Keratinocyte (primary cell): ENCODE measurements at regions not wholly inside any gene's neighbourhood (a gene's known extent, or its start where the extent isn't known, plus 50 kb on each side); places are given as distances from the start of the nearest gene placed in this dataset.

Experiments
- DNase-seq: peaks from one replicate; pipeline ENCODE4 v3.0.0-alpha.2; 2011; ENCODE audit warnings: low read depth, missing footprints, low spot score
- FAIRE-seq: peaks from 2 replicates; lab custom pipeline; 2011; peaks lifted over from hg19 to GRCh38; lab: Jason Lieb, UNC
- H2AFZ ChIP-seq: 2 replicates; pipeline ENCODE4 v1.6.0; 2012; ENCODE audit warnings: low read length, control low read depth, inconsistent platforms; ENCODE audit not compliant: control insufficient read depth
- H3K27ac ChIP-seq: 2 replicates; pipeline ENCODE4 v1.5.1; 2011; ENCODE audit warnings: low read length; ENCODE audit not compliant: control insufficient read depth, insufficient read depth
- H3K27me3 ChIP-seq: 3 replicates; pipeline ENCODE4 v1.6.0; 2011; ENCODE audit warnings: low read length; ENCODE audit not compliant: control insufficient read depth, insufficient read depth; ENCODE audit errors: extremely low read depth
- H3K36me3 ChIP-seq, 2 experiments: 2 replicates in 1 of 2; 3 replicates in 1 of 2; pipeline ENCODE4 v1.5.1; 2011; ENCODE audit warnings: low read length in 2 of 2, mild to moderate bottlenecking in 1 of 2; ENCODE audit not compliant: control insufficient read depth in 2 of 2, insufficient read depth in 2 of 2; ENCODE audit errors: extremely low read depth in 1 of 2
- H3K4me1 ChIP-seq: 3 replicates; pipeline ENCODE4 v1.5.1; 2011; ENCODE audit warnings: low read length; ENCODE audit not compliant: control insufficient read depth, insufficient read depth; ENCODE audit errors: extremely low read depth
- H3K4me2 ChIP-seq: 3 replicates; pipeline ENCODE4 v1.6.0; 2011; ENCODE audit warnings: low read depth, low read length; ENCODE audit not compliant: control insufficient read depth, insufficient read depth; ENCODE audit errors: extremely low read depth
- H3K4me3 ChIP-seq, 3 experiments: fragments of 200-600 bp in 1 of 3; sonication (generic) in 1 of 3; 2 replicates in 2 of 3; 3 replicates in 1 of 3; pipeline ENCODE4 v1.5.1; 2011 to 2016; ENCODE audit warnings: low read length in 3 of 3, mild to moderate bottlenecking in 3 of 3, control low read depth in 2 of 3, inconsistent platforms in 1 of 3, low read depth in 1 of 3, mixed read lengths in 1 of 3, mixed run types in 1 of 3, moderate library complexity in 1 of 3; ENCODE audit not compliant: control insufficient read depth in 2 of 3, insufficient read depth in 2 of 3; ENCODE audit errors: extremely low read depth in 1 of 3
- H3K79me2 ChIP-seq: 2 replicates; pipeline ENCODE4 v1.6.0; 2012; ENCODE audit warnings: low read length; ENCODE audit not compliant: control insufficient read depth, insufficient read depth
- H3K9ac ChIP-seq: 3 replicates; pipeline ENCODE4 v1.6.0; 2011; ENCODE audit warnings: low read length; ENCODE audit not compliant: control insufficient read depth, insufficient read depth; ENCODE audit errors: extremely low read depth
- H3K9me1 ChIP-seq: 3 replicates; pipeline ENCODE4 v1.6.0; 2011; ENCODE audit warnings: low read length; ENCODE audit not compliant: control insufficient read depth, insufficient read depth; ENCODE audit errors: extremely low read depth
- H3K9me3 ChIP-seq: 2 replicates; pipeline ENCODE4 v1.5.1; 2012; ENCODE audit warnings: low read depth, low read length; ENCODE audit not compliant: control insufficient read depth
- H4K20me1 ChIP-seq: 3 replicates; pipeline ENCODE4 v1.6.0; 2011; ENCODE audit warnings: low read length; ENCODE audit not compliant: control insufficient read depth, insufficient read depth; ENCODE audit errors: extremely low read depth
- EZH2 ChIP-seq: IDR thresholded peaks from one replicate; pipeline ENCODE4 v1.6.1; 2012; ENCODE audit warnings: inconsistent platforms, mild to moderate bottlenecking, low read length, moderate library complexity
- dilution Hi-C: fragments of 300-500 bp; cut with MboI; formaldehyde crosslinking; loops from one replicate; pipeline ENCODE4 v1.7.0; 2020; ENCODE audit warnings: low sequenced_read_pairs; ENCODE audit not compliant: extremely low pct_ligation_motif_present
- TF ChIP-seq, protein P1 (sequence below), 3 experiments: IDR thresholded peaks in 1 of 3; conservative IDR thresholded peaks in 1 of 3; optimal IDR thresholded peaks in 1 of 3; 2 replicates in 2 of 3; 3 replicates in 1 of 3; pipeline versions ENCODE3 to v1.5.1; 2011; ENCODE audit warnings: low read length in 3 of 3, mild to moderate bottlenecking in 3 of 3, moderate library complexity in 2 of 3, control low read depth in 1 of 3, inconsistent platforms in 1 of 3; ENCODE audit not compliant: insufficient read depth in 2 of 3; ENCODE audit errors: extremely low read depth in 1 of 3

DNA sequence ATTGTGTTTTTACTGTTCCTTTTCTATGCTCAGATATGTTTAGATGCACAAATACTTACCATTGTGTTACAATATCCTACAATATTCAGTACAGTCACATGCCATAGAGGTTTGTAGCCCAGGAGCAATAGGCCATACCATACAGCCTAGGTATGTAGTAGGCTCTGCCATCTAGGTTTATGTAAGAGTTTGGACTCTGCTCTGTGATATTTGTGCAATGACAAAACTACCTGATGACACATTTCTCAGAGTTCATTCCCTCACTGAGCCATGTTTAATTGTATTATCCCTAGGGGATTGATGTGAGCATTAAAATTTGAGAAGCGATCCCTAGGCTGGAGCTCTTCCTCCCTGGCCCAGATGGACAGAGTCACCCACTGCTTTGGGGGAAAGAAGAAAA is 270.0 kb upstream of the PROK2 start:
- Histone ChIP-seq H3K4me1 (no peaks in the 10 kb centered on the region), H3K4me3 (no peak overlapping the region), H3K9me3 (no peaks in the 10 kb centered on the region), H3K27ac (no peak overlapping the region), H2AFZ (no peak overlapping the region), H3K79me2 (no peaks in the 10 kb centered on the region), H3K27me3 (peaks cover 4% of the 10 kb centered on the region), H4K20me1 (no peaks in the 10 kb centered on the region), H3K9ac (no peak overlapping the region), H3K36me3 (no peaks in the 10 kb centered on the region), H3K9me1 (no peaks in the 10 kb centered on the region), H3K4me2 (no peak overlapping the region)
- no peak for DNase-seq
- no peak for FAIRE-seq
- dilution Hi-C loops = no loop called here
- TF ChIP-seq, protein P1, sequence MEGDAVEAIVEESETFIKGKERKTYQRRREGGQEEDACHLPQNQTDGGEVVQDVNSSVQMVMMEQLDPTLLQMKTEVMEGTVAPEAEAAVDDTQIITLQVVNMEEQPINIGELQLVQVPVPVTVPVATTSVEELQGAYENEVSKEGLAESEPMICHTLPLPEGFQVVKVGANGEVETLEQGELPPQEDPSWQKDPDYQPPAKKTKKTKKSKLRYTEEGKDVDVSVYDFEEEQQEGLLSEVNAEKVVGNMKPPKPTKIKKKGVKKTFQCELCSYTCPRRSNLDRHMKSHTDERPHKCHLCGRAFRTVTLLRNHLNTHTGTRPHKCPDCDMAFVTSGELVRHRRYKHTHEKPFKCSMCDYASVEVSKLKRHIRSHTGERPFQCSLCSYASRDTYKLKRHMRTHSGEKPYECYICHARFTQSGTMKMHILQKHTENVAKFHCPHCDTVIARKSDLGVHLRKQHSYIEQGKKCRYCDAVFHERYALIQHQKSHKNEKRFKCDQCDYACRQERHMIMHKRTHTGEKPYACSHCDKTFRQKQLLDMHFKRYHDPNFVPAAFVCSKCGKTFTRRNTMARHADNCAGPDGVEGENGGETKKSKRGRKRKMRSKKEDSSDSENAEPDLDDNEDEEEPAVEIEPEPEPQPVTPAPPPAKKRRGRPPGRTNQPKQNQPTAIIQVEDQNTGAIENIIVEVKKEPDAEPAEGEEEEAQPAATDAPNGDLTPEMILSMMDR (optimal IDR thresholded peaks at IDR 0.05 in 1 of 3, IDR thresholded peaks at IDR 0.05 in 1 of 3, conservative IDR thresholded peaks at IDR 0.05 in 1 of 3; ENCODE audit: extremely low read depth in 1 of 3, insufficient read depth in 2 of 3, low read length in 3 of 3) = no peak
- no peak for TF ChIP-seq EZH2

DNA sequence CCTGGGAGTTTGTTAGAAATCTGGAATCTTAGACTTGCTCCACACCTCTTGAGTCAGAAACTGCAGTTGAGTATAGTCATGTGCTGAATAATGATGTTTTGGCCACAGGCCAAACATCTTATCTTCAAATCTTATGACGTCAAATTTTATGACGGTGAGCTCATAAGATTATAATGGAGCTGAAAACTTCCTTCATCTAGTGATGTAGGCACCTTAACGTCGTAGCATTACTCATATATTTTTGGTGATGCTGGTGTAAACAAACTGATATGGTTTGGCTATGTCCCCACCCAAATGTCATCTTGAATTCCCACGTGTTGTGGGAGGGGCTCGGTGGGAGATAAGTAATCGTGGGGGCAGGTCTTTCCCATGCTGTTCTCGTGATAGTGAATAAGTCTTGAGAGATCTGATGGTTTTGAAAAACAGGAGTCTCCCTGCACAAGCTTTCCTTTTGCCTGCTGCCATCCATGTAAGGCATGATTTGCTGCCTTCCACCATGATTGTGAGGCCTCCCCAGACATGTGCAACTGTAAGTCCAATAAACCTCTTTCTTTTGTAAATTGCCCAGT is 268.0 kb upstream of the PROK2 start:
- no peak for TF ChIP-seq EZH2
- TF ChIP-seq, protein P1 (optimal IDR thresholded peaks at IDR 0.05 in 1 of 3, IDR thresholded peaks at IDR 0.05 in 1 of 3, conservative IDR thresholded peaks at IDR 0.05 in 1 of 3; ENCODE audit: extremely low read depth in 1 of 3, insufficient read depth in 2 of 3, low read length in 3 of 3) = no peak
- Histone ChIP-seq H3K27me3 (no peaks in the 10 kb centered on the region), H3K9me3 (no peaks in the 10 kb centered on the region), H3K4me2 (no peak overlapping the region), H3K9ac (no peak overlapping the region), H2AFZ (no peak overlapping the region), H3K4me1 (no peaks in the 10 kb centered on the region), H3K27ac (no peak overlapping the region), H3K36me3 (no peaks in the 10 kb centered on the region), H4K20me1 (no peaks in the 10 kb centered on the region), H3K9me1 (no peaks in the 10 kb centered on the region), H3K79me2 (no peaks in the 10 kb centered on the region), H3K4me3 (no peak overlapping the region)
- FAIRE-seq = no peak
- dilution Hi-C loops = no loop called here
- DNase-seq = no peak
